ENCODE measurements at regions not wholly inside any gene's neighbourhood (a gene's known extent, or its start where the extent isn't known, plus 50 kb on each side); places are given as distances from the start of the nearest gene placed in this dataset.

DNA sequence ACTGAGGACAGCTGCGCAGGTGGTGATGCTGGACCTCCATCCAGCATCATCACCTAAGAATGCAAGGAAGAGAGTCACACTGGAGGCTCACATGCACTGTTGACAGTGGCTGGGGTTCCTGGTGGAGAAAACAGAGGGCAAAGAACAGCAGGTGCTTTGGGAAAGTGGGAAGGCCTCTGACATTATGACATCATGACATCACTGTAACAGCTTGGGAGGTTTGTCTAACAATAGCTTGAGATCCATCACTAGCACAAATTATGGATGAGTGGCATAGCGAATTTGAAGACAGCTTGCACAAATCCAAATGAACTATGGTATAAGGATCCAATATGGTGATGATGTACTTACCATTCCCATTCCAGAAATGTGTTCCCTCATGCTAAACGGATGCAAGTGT lies 226.5 kb upstream of the MPHOSPH6 start:
- TF ChIP-seq POLR2A (IDR thresholded peaks at IDR 0.05) (no peak), POLR2AphosphoS5 (IDR thresholded peaks at IDR 0.05) (no peak)

Data from suprapubic skin (tissue), 4 donors.